AG10803 (cell line): ENCODE measurements at regions not wholly inside any gene's neighbourhood (a gene's known extent, or its start where the extent isn't known, plus 50 kb on each side); places are given as distances from the start of the nearest gene placed in this dataset.

Experiments
- DNase-seq: peaks from one replicate; pipeline ENCODE4 v3.0.0; 2010; ENCODE audit warnings: low read depth
- H3K4me3 ChIP-seq: 2 replicates; pipeline ENCODE4 v1.5.1; 2011; ENCODE audit warnings: mild to moderate bottlenecking, low read length, control low read depth
- TF ChIP-seq, protein P1 (sequence below): conservative IDR thresholded peaks from 2 replicates; pipeline ENCODE4 v1.5.1; 2011; ENCODE audit warnings: mild to moderate bottlenecking, low read length, control low read depth, inconsistent platforms

DNA sequence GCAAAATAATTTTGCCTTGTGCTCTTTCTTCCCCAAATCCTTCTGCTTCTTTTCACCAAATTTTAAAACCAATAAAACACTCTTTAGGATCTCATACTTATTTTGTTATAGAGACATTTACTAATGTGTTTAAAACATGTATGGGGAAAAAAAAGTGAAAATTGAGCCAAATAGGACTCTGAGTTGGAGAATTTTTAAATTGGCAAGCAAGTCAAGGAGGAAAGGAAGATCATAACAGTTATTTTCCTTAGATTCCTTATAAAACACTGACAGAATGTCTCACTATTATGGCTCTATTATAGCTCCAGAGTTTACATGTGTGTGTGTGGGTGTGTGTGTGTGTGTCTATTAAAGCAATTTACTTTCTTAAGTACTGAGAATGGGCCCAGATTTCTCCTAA, 220.5 kb downstream of the SLC6A15 start:
- DNase-seq: no peak
- TF ChIP-seq, protein P1, sequence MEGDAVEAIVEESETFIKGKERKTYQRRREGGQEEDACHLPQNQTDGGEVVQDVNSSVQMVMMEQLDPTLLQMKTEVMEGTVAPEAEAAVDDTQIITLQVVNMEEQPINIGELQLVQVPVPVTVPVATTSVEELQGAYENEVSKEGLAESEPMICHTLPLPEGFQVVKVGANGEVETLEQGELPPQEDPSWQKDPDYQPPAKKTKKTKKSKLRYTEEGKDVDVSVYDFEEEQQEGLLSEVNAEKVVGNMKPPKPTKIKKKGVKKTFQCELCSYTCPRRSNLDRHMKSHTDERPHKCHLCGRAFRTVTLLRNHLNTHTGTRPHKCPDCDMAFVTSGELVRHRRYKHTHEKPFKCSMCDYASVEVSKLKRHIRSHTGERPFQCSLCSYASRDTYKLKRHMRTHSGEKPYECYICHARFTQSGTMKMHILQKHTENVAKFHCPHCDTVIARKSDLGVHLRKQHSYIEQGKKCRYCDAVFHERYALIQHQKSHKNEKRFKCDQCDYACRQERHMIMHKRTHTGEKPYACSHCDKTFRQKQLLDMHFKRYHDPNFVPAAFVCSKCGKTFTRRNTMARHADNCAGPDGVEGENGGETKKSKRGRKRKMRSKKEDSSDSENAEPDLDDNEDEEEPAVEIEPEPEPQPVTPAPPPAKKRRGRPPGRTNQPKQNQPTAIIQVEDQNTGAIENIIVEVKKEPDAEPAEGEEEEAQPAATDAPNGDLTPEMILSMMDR: no peak
- H3K4me3 ChIP-seq: no peak overlapping the region

DNA sequence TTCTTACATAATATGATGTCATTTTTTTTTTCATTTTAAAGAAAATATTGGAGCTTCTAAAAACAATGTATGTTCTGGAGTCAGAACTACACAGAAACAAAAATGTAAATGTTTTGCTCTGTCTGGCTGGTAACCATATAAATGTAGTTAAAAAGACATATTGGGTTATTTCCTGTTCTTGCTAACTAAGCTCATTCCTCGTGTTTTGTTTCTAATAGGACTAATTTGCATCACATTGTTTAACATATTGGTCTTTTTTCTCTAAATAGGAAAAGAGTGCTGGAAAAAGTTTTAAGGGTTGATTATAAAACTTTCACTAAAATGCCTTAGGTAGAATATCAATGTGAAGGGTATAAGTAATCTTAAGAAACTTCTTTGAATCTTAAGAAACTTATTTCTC, 221.3 kb downstream of the SLC6A15 start:
- H3K4me3 ChIP-seq: no peak overlapping the region
- TF ChIP-seq, protein P1: no peak
- DNase-seq: no peak

DNA sequence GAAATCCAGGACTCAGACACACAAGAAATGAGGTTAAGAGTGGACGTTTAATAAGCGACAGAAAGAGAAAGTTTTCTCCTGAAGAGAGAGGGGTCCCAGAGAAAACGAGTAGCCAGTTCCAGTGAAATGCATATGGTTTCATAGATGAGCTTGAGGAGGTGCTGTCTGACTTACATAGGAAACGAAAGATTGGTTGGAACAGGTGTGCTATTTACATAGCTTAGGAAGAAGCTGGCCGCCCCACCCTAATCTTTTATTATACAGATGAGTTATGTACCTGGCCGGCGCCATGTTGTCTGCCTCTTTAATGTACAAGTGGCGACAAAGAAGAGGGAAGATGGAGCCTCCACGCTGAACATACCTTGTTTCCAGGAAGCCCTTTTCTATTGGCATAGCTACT, 223.0 kb downstream of the SLC6A15 start:
- no peak for DNase-seq
- H3K4me3 ChIP-seq: no peak overlapping the region
- TF ChIP-seq, protein P1: no peak

DNA sequence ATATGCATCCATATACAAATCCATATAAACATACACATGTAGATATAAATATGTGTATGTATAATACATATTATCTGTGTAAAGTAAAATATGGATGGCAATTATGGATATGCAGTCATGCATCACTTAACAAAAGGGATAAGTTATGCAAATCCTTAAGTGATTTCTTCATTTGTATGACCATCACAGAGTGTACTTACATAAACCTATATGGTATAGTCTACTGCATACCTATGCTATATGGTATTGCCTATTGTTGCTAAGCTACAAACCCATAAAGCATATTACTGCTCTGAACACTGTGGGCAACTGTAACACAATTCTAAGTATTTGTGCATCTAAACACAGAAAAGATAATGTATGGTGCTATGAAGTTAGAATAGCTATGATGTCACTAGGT, 227.2 kb downstream of the SLC6A15 start:
- DNase-seq: no peak
- no peak overlapping the region for H3K4me3 ChIP-seq
- TF ChIP-seq, protein P1: no peak

DNA sequence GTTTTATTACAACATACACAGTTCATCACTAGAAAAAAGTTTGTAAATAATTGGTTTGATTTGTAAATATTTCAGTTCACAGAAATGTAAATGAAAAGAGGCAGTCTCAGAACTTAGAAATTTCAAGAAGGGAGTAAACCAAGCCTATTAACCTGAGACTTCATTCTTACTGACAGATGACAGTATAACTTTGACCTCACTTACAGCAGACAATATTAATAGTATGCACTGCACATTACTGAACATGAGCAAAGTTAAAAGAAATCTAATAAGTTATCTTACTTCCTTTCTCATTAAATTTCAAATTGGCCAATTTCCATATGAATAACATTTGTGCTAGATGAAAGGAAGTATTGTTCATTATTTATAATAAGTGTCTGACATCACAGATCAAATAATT, 235.8 kb downstream of the SLC6A15 start:
- no peak overlapping the region for H3K4me3 ChIP-seq
- TF ChIP-seq, protein P1: no peak
- DNase-seq: no peak

DNA sequence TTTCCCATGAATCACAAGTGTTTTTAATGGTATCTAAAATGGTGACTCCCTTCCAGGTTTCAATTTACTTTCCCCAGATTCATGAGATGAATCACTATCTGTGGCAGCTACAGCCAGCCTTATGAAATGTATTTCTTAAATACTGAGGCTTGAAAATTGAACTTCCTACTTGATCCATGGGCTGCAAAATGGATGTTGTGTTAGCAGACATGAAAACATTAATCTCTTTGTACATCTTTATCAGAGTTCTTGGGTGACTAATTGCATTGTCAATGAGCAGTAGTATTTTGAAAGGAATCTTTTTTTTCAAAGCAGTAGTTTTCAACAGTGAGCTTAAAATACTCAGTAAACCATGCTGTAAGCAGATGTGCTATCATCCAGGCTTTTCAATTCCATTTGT, 250.8 kb downstream of the SLC6A15 start:
- TF ChIP-seq, protein P1: no peak
- DNase-seq: peak; percentile 58
- no peak overlapping the region for H3K4me3 ChIP-seq

DNA sequence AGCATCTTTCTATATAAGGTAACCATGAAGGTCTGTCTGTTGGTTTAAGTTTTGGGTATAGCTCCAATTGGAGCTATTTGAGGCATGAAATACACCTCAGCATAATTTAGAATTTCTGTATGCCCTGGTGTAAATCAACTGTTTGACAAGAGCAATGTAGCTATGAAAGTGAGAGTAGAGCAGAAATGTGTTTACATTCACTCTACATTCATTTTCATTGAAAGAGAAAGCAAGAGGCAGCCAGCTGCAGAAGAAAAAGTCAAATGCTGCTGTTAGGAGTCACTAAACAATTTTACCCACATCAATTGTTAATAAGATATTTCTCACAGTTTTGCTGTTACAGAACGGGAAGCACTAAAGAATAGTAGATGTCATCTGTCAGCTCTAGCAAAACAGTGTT, 252.5 kb downstream of the SLC6A15 start:
- TF ChIP-seq, protein P1: no peak
- H3K4me3 ChIP-seq: no peak overlapping the region
- no peak for DNase-seq
